ENCODE measurements at regions not wholly inside any gene's neighbourhood (a gene's known extent, or its start where the extent isn't known, plus 50 kb on each side); places are given as distances from the start of the nearest gene placed in this dataset.

GRCh38 chr4:52477191-52477780 lies 181.8 kb downstream of the USP46 start:
- Histone ChIP-seq H3K4me2 (ENCODE audit: low read length) (no peak overlapping the region), H4K20me1 (ENCODE audit: insufficient read depth) (no peaks in the 10 kb centered on the region), H3K9me3 (ENCODE audit: low read length) (no peaks in the 10 kb centered on the region), H3K27me3 (ENCODE audit: insufficient read depth, low read depth, low read length) (no peaks in the 10 kb centered on the region), H3K27ac (ENCODE audit: low read length) (no peak overlapping the region), H3F3A (ENCODE audit: insufficient read depth, low read length, poor library complexity, severe bottlenecking) (no peaks in the 10 kb centered on the region), H3K9ac (ENCODE audit: low read length) (no peak overlapping the region), H3K9me2 (ENCODE audit: insufficient read depth, low read length) (no peaks in the 10 kb centered on the region), H3K79me2 (replicated peaks; ENCODE audit: insufficient read depth, low read length) (no peaks in the 10 kb centered on the region), H3K4me3 (ENCODE audit: low read length) (no peak overlapping the region), H2AFZ (ENCODE audit: low read depth, low read length) (no peak overlapping the region), H3K36me3 (ENCODE audit: insufficient read depth, low read length) (no peaks in the 10 kb centered on the region)
- TF ChIP-seq POLR2AphosphoS5 (IDR thresholded peaks at IDR 0.05) (no peak), SMC3 (conservative IDR thresholded peaks at IDR 0.05; ENCODE audit: poor library complexity) (no peak), EP300 (conservative IDR thresholded peaks at IDR 0.05; ENCODE audit: poor library complexity, severe bottlenecking) (no peak), RAD21 (conservative IDR thresholded peaks at IDR 0.05) (no peak), REST (IDR thresholded peaks at IDR 0.05; ENCODE audit: borderline replicate concordance) (no peak), EZH2 (IDR thresholded peaks at IDR 0.05; ENCODE audit: borderline replicate concordance, insufficient read depth, low read length, poor library complexity, severe bottlenecking) (no peak), TAF1 (IDR thresholded peaks at IDR 0.05; ENCODE audit: low read depth) (no peak), MXI1 (conservative IDR thresholded peaks at IDR 0.05; ENCODE audit: poor library complexity, severe bottlenecking) (no peak)
- TF ChIP-seq, protein P1, sequence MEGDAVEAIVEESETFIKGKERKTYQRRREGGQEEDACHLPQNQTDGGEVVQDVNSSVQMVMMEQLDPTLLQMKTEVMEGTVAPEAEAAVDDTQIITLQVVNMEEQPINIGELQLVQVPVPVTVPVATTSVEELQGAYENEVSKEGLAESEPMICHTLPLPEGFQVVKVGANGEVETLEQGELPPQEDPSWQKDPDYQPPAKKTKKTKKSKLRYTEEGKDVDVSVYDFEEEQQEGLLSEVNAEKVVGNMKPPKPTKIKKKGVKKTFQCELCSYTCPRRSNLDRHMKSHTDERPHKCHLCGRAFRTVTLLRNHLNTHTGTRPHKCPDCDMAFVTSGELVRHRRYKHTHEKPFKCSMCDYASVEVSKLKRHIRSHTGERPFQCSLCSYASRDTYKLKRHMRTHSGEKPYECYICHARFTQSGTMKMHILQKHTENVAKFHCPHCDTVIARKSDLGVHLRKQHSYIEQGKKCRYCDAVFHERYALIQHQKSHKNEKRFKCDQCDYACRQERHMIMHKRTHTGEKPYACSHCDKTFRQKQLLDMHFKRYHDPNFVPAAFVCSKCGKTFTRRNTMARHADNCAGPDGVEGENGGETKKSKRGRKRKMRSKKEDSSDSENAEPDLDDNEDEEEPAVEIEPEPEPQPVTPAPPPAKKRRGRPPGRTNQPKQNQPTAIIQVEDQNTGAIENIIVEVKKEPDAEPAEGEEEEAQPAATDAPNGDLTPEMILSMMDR (IDR thresholded peaks at IDR 0.05; ENCODE audit: poor library complexity, severe bottlenecking): no peak

DNA sequence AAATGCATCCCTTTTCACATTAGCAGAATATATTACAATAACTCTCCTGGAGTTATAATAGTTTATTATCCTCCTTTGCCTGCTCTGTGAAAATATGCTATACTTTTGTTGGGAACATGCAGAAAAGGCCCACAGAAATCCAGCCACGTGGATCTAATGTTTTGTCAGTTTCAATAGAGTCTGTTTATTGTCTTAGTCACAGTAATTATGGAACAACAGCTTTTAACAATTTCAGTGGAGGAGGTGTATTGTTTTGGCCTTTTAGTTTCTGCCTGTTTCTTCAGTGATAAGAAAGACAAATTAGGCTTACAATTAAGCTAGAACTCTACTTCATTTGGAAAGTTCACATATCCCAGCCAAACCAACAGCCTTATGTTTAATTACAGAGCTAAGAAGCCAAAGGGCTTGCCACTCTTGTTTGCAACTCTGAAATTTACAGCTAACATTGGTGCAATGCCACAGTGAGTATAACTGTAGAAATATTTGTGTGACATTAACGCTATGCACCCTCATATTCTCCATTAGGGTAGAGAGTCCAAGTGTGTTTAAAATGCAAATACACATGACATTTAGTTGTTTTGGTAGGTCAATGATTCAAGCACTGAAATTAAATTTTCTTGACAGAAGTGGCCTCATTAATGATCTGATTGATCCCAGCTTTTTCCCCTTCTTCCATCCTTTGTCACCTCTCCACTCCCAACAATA lies 175.8 kb downstream of the USP46 start:
- Histone ChIP-seq H2AFZ (ENCODE audit: low read depth, low read length) (no peak overlapping the region), H3K9me2 (ENCODE audit: insufficient read depth, low read length) (no peaks in the 10 kb centered on the region), H4K20me1 (ENCODE audit: insufficient read depth) (no peaks in the 10 kb centered on the region), H3K27ac (ENCODE audit: low read length) (no peak overlapping the region), H3K4me3 (ENCODE audit: low read length) (no peak overlapping the region), H3K27me3 (ENCODE audit: insufficient read depth, low read depth, low read length) (no peaks in the 10 kb centered on the region), H3K4me2 (ENCODE audit: low read length) (no peak overlapping the region), H3F3A (ENCODE audit: insufficient read depth, low read length, poor library complexity, severe bottlenecking) (no peaks in the 10 kb centered on the region), H3K79me2 (replicated peaks; ENCODE audit: insufficient read depth, low read length) (no peaks in the 10 kb centered on the region), H3K9ac (ENCODE audit: low read length) (no peak overlapping the region), H3K9me3 (ENCODE audit: low read length) (no peaks in the 10 kb centered on the region), H3K36me3 (ENCODE audit: insufficient read depth, low read length) (no peaks in the 10 kb centered on the region)
- no peak for TF ChIP-seq POLR2AphosphoS5 (IDR thresholded peaks at IDR 0.05)
- TF ChIP-seq, protein P1 (IDR thresholded peaks at IDR 0.05; ENCODE audit: poor library complexity, severe bottlenecking): no peak
- no peak for TF ChIP-seq EZH2 (IDR thresholded peaks at IDR 0.05; ENCODE audit: borderline replicate concordance, insufficient read depth, low read length, poor library complexity, severe bottlenecking)
- no peak for TF ChIP-seq EP300 (conservative IDR thresholded peaks at IDR 0.05; ENCODE audit: poor library complexity, severe bottlenecking)
- no peak for TF ChIP-seq REST (IDR thresholded peaks at IDR 0.05; ENCODE audit: borderline replicate concordance)
- TF ChIP-seq SMC3 (conservative IDR thresholded peaks at IDR 0.05; ENCODE audit: poor library complexity): no peak
- no peak for TF ChIP-seq TAF1 (IDR thresholded peaks at IDR 0.05; ENCODE audit: low read depth)
- no peak for TF ChIP-seq MXI1 (conservative IDR thresholded peaks at IDR 0.05; ENCODE audit: poor library complexity, severe bottlenecking)
- no peak for TF ChIP-seq RAD21 (conservative IDR thresholded peaks at IDR 0.05)

Data from neural cell (in vitro differentiated cells).